PFSK-1 (cell line): ENCODE measurements at regions not wholly inside any gene's neighbourhood (a gene's known extent, or its start where the extent isn't known, plus 50 kb on each side); places are given as distances from the start of the nearest gene placed in this dataset.

Experiments
- FOXP2 ChIP-seq: optimal IDR thresholded peaks from 2 replicates; pipeline ENCODE3; 2011; ENCODE audit warnings: borderline replicate concordance, control low read depth, inconsistent platforms; ENCODE audit not compliant: insufficient read depth; ENCODE audit errors: extremely low read length, extremely low read depth
- POLR2AphosphoS5 ChIP-seq: IDR thresholded peaks from 2 replicates; pipeline ENCODE4 v1.6.1; 2012; ENCODE audit warnings: low read depth, mild to moderate bottlenecking, control low read depth, low read length, moderate library complexity
- SIN3A ChIP-seq: IDR thresholded peaks from 2 replicates; pipeline ENCODE4 v1.6.1; 2012; ENCODE audit warnings: mild to moderate bottlenecking, low read length, moderate library complexity, borderline replicate concordance; ENCODE audit not compliant: insufficient read depth
- TAF1 ChIP-seq: IDR thresholded peaks from 2 replicates; pipeline ENCODE4 v1.6.1; 2012; ENCODE audit warnings: low read length, control low read depth, borderline replicate concordance; ENCODE audit not compliant: insufficient read depth
- TF ChIP-seq, protein P1 (sequence below), 2 experiments: IDR thresholded peaks; 2 replicates each; pipeline versions ENCODE4 v1.6.1 to v1.8.0; 2011 to 2012; ENCODE audit warnings: low read depth in 2 of 2, low read length in 2 of 2, control low read depth in 1 of 2, inconsistent platforms in 1 of 2, mild to moderate bottlenecking in 1 of 2, moderate library complexity in 1 of 2; ENCODE audit not compliant: insufficient read depth in 1 of 2

DNA sequence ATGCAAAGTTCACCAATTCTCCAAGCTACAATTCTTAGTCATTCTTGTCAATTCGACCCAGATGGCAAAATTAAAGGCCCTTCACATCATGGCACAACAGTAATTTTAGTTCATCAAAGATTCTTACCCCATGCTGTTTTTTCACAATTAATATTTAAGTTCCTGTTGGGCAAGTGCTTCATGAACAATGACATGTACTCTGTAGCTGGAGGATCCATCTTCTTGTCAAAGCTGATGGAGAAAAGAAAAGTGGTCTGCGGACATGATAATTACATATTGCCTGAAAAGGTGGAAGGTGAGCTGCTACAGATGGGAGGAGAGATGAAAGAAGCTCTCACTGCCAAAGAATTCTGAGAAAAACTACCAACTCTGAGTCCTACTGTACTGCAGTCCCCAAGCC lies 1370.3 kb upstream of the SLC10A2 start:
- TF ChIP-seq POLR2AphosphoS5 (no peak), FOXP2 (no peak), TAF1 (no peak), SIN3A (no peak)
- TF ChIP-seq, protein P1, sequence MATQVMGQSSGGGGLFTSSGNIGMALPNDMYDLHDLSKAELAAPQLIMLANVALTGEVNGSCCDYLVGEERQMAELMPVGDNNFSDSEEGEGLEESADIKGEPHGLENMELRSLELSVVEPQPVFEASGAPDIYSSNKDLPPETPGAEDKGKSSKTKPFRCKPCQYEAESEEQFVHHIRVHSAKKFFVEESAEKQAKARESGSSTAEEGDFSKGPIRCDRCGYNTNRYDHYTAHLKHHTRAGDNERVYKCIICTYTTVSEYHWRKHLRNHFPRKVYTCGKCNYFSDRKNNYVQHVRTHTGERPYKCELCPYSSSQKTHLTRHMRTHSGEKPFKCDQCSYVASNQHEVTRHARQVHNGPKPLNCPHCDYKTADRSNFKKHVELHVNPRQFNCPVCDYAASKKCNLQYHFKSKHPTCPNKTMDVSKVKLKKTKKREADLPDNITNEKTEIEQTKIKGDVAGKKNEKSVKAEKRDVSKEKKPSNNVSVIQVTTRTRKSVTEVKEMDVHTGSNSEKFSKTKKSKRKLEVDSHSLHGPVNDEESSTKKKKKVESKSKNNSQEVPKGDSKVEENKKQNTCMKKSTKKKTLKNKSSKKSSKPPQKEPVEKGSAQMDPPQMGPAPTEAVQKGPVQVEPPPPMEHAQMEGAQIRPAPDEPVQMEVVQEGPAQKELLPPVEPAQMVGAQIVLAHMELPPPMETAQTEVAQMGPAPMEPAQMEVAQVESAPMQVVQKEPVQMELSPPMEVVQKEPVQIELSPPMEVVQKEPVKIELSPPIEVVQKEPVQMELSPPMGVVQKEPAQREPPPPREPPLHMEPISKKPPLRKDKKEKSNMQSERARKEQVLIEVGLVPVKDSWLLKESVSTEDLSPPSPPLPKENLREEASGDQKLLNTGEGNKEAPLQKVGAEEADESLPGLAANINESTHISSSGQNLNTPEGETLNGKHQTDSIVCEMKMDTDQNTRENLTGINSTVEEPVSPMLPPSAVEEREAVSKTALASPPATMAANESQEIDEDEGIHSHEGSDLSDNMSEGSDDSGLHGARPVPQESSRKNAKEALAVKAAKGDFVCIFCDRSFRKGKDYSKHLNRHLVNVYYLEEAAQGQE (IDR thresholded peaks at IDR 0.05; ENCODE audit: insufficient read depth in 1 of 2, low read depth in 2 of 2, low read length in 2 of 2), result no peak

DNA sequence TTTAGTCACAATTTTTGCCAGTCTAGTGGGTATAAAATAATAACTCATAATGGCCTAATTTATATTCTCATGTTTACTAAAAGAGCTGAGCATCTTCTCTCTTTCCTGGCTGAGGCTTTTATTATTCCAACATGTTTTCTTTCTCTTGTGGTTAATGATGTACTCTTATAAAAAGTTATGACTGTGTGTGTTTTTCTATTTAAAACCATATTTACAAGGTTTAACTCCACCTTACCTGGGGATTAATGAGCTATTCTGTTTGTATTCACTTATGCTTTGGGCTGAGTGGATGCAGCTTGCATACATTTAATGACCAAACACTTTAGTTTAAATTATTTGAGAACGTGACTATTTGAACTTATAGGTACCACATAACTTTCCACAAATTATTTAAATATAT lies 1365.7 kb upstream of the SLC10A2 start:
- no peak for TF ChIP-seq TAF1
- no peak for TF ChIP-seq SIN3A
- TF ChIP-seq, protein P1 (IDR thresholded peaks at IDR 0.05; ENCODE audit: insufficient read depth in 1 of 2, low read depth in 2 of 2, low read length in 2 of 2), result no peak
- TF ChIP-seq FOXP2, result no peak
- TF ChIP-seq POLR2AphosphoS5, result no peak

DNA sequence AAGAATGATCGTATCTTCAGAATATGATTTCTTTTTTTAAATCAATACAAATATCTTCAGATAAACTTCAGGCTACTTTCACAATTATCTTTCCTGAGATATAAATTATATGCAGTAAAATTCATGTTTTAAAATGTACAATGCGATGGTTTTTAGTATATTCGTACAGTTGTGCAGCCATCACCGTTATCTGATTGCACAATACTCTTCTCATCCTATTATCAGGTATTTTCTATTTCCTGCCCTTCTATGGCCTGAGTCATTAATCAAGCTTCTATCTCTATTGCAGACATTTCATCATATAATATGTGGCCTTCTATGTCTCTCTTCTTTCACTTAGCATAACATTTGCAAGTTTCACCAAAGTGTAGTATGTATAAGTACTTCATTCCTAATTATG lies 1360.2 kb upstream of the SLC10A2 start:
- no peak for TF ChIP-seq POLR2AphosphoS5
- TF ChIP-seq TAF1, result no peak
- no peak for TF ChIP-seq SIN3A
- TF ChIP-seq, protein P1 (IDR thresholded peaks at IDR 0.05; ENCODE audit: insufficient read depth in 1 of 2, low read depth in 2 of 2, low read length in 2 of 2), result no peak
- TF ChIP-seq FOXP2, result no peak

DNA sequence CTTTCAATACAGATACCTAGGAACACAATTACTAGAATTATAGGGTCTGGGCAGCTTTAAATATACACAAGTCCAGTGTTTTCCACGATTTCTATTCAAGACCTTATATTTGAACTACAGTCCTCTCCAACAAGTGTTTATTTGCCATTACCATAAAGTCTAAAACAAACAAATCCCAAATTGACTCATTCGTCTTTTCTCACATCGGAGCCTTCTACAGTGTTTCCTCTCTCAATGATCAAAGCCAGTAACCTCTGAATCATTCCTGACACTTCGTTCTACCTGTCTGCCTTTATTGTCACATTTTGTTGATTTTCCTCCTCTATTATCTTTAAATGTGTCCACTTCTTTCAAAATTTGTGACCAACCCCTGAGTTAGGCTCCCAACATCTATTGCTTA lies 1356.5 kb upstream of the SLC10A2 start:
- no peak for TF ChIP-seq SIN3A
- no peak for TF ChIP-seq TAF1
- TF ChIP-seq, protein P1 (IDR thresholded peaks at IDR 0.05; ENCODE audit: insufficient read depth in 1 of 2, low read depth in 2 of 2, low read length in 2 of 2), result no peak
- TF ChIP-seq POLR2AphosphoS5, result no peak
- TF ChIP-seq FOXP2, result no peak

DNA sequence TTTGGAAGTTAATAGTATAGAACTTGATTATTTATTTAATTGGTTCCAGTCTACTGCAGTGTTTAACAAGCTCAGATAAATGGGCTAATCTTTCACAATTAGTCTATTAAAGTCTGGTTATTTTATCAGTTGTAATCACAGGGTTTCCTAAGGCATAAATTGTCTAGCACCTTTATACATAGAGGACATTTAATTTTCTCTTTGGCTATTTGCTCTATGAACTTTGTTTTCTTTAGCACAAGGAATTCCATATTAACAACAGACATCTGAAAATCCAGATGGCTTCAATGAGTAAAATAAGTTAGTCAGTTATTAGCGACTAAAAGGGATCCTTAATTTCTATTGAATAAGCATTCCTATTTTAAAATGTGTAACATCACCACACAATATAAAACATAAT lies 1350.8 kb upstream of the SLC10A2 start:
- no peak for TF ChIP-seq TAF1
- TF ChIP-seq, protein P1 (IDR thresholded peaks at IDR 0.05; ENCODE audit: insufficient read depth in 1 of 2, low read depth in 2 of 2, low read length in 2 of 2), result no peak
- no peak for TF ChIP-seq POLR2AphosphoS5
- no peak for TF ChIP-seq FOXP2
